AG10803 (cell line): ENCODE measurements at regions not wholly inside any gene's neighbourhood (a gene's known extent, or its start where the extent isn't known, plus 50 kb on each side); places are given as distances from the start of the nearest gene placed in this dataset.
"Not testable (repeated sequence)": the region's sequence is repeated elsewhere in the genome, so short reads cannot be mapped to it uniquely, and the experiment has no call there.

Experiments used
- DNase-seq: peaks from one replicate; pipeline ENCODE4 v3.0.0; 2010; ENCODE audit warnings: low read depth
- H3K4me3 ChIP-seq: 2 replicates; pipeline ENCODE4 v1.5.1; 2011; ENCODE audit warnings: mild to moderate bottlenecking, low read length, control low read depth
- TF ChIP-seq, protein P1 (sequence below): conservative IDR thresholded peaks from 2 replicates; pipeline ENCODE4 v1.5.1; 2011; ENCODE audit warnings: mild to moderate bottlenecking, low read length, control low read depth, inconsistent platforms

DNA sequence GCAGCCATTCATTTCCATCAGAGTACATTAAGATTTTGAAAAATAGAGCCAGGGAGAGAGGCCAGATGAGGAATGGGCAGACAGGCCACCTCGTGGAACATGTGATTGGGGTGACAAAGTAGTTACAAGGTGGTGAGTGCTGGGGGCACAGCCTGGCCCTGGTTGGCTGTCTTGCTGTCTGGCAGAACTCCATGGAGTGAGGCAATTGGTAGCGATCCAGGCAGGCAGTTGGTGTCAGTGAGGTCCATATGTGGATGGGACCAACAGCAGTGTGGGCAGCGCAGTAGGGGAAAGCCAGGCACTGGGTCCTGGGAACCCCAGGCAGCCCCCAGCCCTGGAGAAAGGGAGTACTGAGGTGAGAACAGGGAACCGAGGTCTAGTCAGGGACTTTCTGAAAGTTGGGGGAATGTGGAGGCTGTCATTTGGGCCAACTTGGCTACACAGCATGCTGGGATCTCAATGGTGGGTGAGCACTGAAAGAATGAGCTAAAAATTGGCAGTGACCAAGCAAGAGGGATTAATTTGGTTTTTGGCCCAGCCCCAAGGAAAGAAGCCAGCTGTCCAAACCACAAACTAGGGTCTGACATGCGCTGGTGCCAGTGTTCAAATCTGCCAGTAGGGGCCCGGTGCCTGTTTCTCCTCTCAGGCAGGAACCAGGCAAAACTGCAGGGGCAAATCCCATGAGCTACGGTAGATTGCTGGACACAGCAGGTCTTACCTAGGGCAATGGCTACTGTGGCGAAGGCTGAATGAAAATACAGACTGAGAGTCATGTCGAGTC is 61.4 kb upstream of the E2F3 start:
- no peak overlapping the region for H3K4me3 ChIP-seq
- DNase-seq = no peak
- TF ChIP-seq, protein P1, sequence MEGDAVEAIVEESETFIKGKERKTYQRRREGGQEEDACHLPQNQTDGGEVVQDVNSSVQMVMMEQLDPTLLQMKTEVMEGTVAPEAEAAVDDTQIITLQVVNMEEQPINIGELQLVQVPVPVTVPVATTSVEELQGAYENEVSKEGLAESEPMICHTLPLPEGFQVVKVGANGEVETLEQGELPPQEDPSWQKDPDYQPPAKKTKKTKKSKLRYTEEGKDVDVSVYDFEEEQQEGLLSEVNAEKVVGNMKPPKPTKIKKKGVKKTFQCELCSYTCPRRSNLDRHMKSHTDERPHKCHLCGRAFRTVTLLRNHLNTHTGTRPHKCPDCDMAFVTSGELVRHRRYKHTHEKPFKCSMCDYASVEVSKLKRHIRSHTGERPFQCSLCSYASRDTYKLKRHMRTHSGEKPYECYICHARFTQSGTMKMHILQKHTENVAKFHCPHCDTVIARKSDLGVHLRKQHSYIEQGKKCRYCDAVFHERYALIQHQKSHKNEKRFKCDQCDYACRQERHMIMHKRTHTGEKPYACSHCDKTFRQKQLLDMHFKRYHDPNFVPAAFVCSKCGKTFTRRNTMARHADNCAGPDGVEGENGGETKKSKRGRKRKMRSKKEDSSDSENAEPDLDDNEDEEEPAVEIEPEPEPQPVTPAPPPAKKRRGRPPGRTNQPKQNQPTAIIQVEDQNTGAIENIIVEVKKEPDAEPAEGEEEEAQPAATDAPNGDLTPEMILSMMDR = no peak

DNA sequence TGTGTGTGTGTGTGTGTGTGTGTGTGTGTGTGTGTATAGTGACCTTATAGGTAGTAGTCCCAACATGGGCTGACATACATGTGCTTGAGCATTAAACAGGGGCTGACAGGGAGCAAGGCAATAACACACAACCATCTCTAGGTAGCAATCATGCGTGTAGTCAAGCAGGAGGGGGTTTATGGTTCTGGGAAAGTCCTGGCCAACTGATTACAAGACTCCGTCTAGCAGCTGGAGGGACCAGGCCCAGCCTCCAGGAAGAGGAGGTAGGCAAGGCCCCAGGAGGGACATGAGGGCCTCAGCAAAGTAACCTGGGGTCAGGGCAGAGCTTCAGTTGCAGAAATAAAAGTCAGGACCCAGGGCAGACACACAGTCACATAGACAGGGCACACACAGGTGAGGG is 60.6 kb upstream of the E2F3 start:
- TF ChIP-seq, protein P1 = no peak

DNA sequence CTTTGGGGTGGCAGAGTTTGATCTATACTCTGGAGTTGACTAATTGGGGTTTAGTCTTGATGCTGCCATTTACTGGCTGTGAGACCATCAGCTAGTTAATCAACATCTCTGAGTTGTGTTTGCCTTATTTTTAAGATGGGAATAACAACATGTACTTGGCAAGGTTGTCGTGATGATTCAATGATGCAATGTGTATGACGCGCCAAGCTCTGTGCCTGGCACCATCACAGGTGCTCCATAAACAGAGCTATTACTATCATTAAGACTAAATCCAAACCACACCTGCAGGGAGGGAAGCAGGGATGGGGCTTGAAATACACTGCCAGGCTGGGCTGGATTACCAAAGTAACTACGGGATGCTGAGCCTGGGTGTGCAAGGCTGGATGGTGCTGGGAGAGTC is 60.1 kb upstream of the E2F3 start:
- no peak for DNase-seq
- no peak overlapping the region for H3K4me3 ChIP-seq
- TF ChIP-seq, protein P1 = no peak

More for the DNA sequence above, 60.6 kb upstream of the E2F3 start:
- no peak for DNase-seq
- no peak overlapping the region for H3K4me3 ChIP-seq

DNA sequence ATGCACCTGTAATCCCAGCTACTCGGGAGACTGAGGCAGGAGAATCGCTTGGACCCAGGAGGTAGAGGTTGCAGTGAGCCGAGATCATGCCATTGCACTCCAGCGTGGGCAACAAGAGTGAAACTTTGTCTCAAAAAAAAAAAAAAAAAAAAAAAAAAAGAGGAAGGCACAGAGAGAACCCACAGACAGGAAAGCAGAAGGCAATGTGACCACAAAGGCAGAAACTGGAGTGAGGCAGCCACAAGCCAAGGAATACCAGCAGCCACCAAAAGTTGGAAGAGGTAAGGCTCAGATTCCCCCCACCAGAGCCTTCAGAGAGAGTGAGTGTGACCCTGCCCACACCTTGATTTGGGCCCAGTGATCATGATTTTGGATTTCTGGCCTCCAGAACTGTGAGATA is 54.7 kb upstream of the E2F3 start:
- not testable (repeated sequence) for DNase-seq, H3K4me3 ChIP-seq

DNA sequence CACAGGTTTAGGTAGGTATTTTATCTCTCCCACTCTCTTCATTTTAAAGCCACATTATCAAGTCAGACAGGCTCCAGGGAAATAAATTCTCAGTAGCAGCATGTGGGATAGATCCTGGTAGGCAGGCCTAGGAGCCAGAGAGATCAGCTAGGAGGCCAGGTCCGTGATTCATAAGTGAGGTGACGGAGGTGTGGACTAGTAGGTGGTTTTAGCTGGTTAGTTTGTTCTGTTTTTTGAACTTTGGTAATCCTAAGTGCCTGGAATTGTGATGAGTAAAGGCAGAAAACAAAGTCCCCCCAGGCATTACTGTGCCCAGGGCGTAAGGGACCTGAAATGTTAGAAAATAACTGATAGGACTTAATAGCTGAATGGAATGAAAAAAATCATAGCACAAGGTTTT is 53.6 kb upstream of the E2F3 start:
- no peak overlapping the region for H3K4me3 ChIP-seq
- TF ChIP-seq, protein P1 = no peak
- no peak for DNase-seq

DNA sequence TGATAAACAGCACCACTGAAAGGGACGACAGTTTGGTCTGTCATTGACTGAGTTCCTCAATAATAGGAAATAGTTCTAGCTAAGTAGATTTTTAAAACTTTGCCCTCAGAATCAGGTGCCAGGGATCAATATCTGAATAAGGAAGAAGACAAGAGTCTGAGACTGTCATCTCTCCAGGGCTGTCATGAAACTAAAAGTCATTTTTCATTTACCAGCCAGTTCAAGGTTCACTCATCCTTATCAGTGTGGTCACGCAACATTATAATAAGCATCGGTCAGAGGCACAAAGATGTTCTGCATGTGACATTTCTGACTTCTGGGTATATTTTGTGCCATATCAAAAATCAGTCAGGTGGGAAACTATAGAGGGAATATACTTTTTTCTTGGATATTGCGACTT is 52.5 kb upstream of the E2F3 start:
- H3K4me3 ChIP-seq = no peak overlapping the region
- no peak for DNase-seq
- TF ChIP-seq, protein P1 = no peak

DNA sequence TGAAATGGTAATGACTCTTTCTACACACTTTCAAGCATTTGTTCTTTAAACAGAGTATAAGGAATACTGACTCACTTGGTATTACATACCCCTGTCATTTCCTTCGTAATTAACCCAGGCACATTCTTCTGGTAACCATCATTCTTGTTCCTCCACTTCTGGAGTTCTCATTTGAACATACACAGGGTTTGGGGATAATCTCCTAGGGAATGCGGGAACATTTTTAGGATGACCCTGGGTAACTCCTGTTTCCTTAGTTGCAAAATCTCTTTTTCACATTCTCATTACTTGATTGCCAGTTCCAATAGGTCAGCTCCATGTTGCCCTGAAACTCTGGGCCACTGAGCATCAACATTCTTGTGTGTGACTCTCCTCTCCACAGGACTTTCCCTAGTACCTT is 51.5 kb upstream of the E2F3 start:
- TF ChIP-seq, protein P1 = no peak
- H3K4me3 ChIP-seq = no peak overlapping the region
- peak; percentile 21 for DNase-seq
